H1 (cell line): ENCODE measurements at regions not wholly inside any gene's neighbourhood (a gene's known extent, or its start where the extent isn't known, plus 50 kb on each side); places are given as distances from the start of the nearest gene placed in this dataset.

Experiments
- CTCF ChIA-PET: fragments of 300-600 bp; sonication (Branson Sonifier 250); formaldehyde crosslinking; loops from one replicate; lab custom pipeline; 2021; ENCODE audit not compliant: partially characterized antibody; lab: Charles Lee
- POLR2A ChIA-PET: fragments of 300-600 bp; sonication (Branson Sonifier 250); formaldehyde crosslinking; loops from one replicate; lab custom pipeline; 2021; ENCODE audit warnings: inconsistent platforms; ENCODE audit not compliant: partially characterized antibody; lab: Charles Lee
- DNase-seq, 2 experiments: peaks; one replicate each; pipeline versions ENCODE4 v3.0.0 to v3.0.0-alpha.2; 2010 to 2022; ENCODE audit warnings: low spot score in 2 of 2, low read depth in 1 of 2, mixed read lengths in 1 of 2
- FAIRE-seq: peaks from 2 replicates; lab custom pipeline; 2011; peaks lifted over from hg19 to GRCh38; lab: Jason Lieb, UNC
- H2AFZ ChIP-seq: 2 replicates; pipeline ENCODE4 v1.8.1; 2012; ENCODE audit warnings: low read length, inconsistent platforms
- H2AK5ac ChIP-seq: 2 replicates; pipeline ENCODE4 v1.6.1; 2013; ENCODE audit warnings: low read depth, low read length
- H2BK120ac ChIP-seq: replicated peaks from 2 replicates; pipeline ENCODE3; 2013; ENCODE audit warnings: low read depth, low read length, inconsistent platforms
- H2BK12ac ChIP-seq: 2 replicates; pipeline ENCODE4 v1.6.1; 2013; ENCODE audit warnings: low read depth, low read length
- H2BK15ac ChIP-seq: 2 replicates; pipeline ENCODE4 v1.6.1; 2013; ENCODE audit warnings: low read length
- H2BK20ac ChIP-seq: 2 replicates; pipeline ENCODE4 v1.6.1; 2013; ENCODE audit warnings: low read length
- H2BK5ac ChIP-seq: 2 replicates; pipeline ENCODE4 v1.6.1; 2013; ENCODE audit warnings: low read depth, low read length
- H3K14ac ChIP-seq: 2 replicates; pipeline ENCODE4 v1.6.1; 2013; ENCODE audit warnings: inconsistent platforms; ENCODE audit not compliant: insufficient read length
- H3K18ac ChIP-seq: 2 replicates; pipeline ENCODE4 v1.6.1; 2013; ENCODE audit warnings: low read length; ENCODE audit errors: extremely low read depth
- H3K23ac ChIP-seq: 2 replicates; pipeline ENCODE4 v1.6.1; 2013; ENCODE audit warnings: inconsistent platforms; ENCODE audit not compliant: insufficient read length
- H3K23me2 ChIP-seq: 2 replicates; pipeline ENCODE4 v1.6.1; 2013; ENCODE audit warnings: low read depth, low read length
- H3K27ac ChIP-seq: 2 replicates; pipeline ENCODE4 v1.6.1; 2011; ENCODE audit warnings: low read depth, low read length, inconsistent platforms
- H3K27me3 ChIP-seq, 4 experiments: replicated peaks in 1 of 4; 1 replicate in 1 of 4; 2 replicates in 3 of 4; pipeline versions ENCODE4 v1.6.1 to v1.8.1; 2011 to 2013; ENCODE audit warnings: low read length in 3 of 4, mild to moderate bottlenecking in 3 of 4, inconsistent platforms in 2 of 4, mixed read lengths in 2 of 4, moderate library complexity in 1 of 4; ENCODE audit not compliant: control insufficient read depth in 3 of 4, insufficient read depth in 3 of 4; ENCODE audit errors: extremely low read depth in 1 of 4
- H3K36me3 ChIP-seq, 4 experiments: 2 replicates each; pipeline versions ENCODE4 v1.6.1 to v1.8.1; 2011 to 2013; ENCODE audit warnings: mild to moderate bottlenecking in 4 of 4, low read length in 3 of 4, moderate library complexity in 2 of 4, control low read depth in 1 of 4, inconsistent platforms in 1 of 4; ENCODE audit not compliant: insufficient read depth in 4 of 4, control insufficient read depth in 2 of 4
- H3K4ac ChIP-seq: replicated peaks from 2 replicates; pipeline ENCODE3; 2013; ENCODE audit warnings: low read length, low read depth, mixed read lengths, inconsistent platforms; ENCODE audit not compliant: insufficient read length
- H3K4me1 ChIP-seq, 4 experiments: replicated peaks in 1 of 4; 1 replicate in 1 of 4; 2 replicates in 3 of 4; pipeline versions ENCODE4 v1.6.1 to v1.8.1; 2011 to 2013; ENCODE audit warnings: low read length in 3 of 4, inconsistent platforms in 2 of 4, mixed read lengths in 1 of 4; ENCODE audit not compliant: insufficient read depth in 4 of 4, control insufficient read depth in 3 of 4
- H3K4me2 ChIP-seq, 2 experiments: 2 replicates each; pipeline versions ENCODE4 v1.6.1 to v1.8.1; 2011 to 2013; ENCODE audit warnings: low read depth in 2 of 2, low read length in 2 of 2, control low read depth in 1 of 2, inconsistent platforms in 1 of 2, mild to moderate bottlenecking in 1 of 2; ENCODE audit not compliant: insufficient read depth in 1 of 2
- H3K4me3 ChIP-seq, 4 experiments: fragments of 200-600, 300-600 bp in 1 of 4; sonication (generic), shearing (Covaris generic), sonication (Bioruptor Twin) in 1 of 4; 2 replicates each; pipeline versions ENCODE4 v1.5.1 to v1.8.1; 2011 to 2016; ENCODE audit warnings: low read length in 4 of 4, low read depth in 3 of 4, control low read depth in 2 of 4, inconsistent platforms in 2 of 4, mild to moderate bottlenecking in 2 of 4, mixed read lengths in 1 of 4, moderate library complexity in 1 of 4; ENCODE audit not compliant: insufficient read depth in 2 of 4; ENCODE audit errors: extremely low read depth in 1 of 4
- H3K56ac ChIP-seq: replicated peaks from 2 replicates; pipeline ENCODE3; 2013; ENCODE audit warnings: low read depth, mild to moderate bottlenecking, mixed read lengths, low read length, inconsistent platforms; ENCODE audit not compliant: insufficient read length
- H3K79me1 ChIP-seq: 2 replicates; pipeline ENCODE4 v1.6.1; 2013; ENCODE audit warnings: low read depth, low read length, control low read depth
- H3K79me2 ChIP-seq, 2 experiments: 2 replicates each; pipeline versions ENCODE4 v1.6.1 to v1.8.1; 2012 to 2013; ENCODE audit warnings: low read length in 2 of 2, mild to moderate bottlenecking in 2 of 2, inconsistent platforms in 1 of 2; ENCODE audit not compliant: insufficient read depth in 2 of 2, control insufficient read depth in 1 of 2
- H3K9ac ChIP-seq, 4 experiments: replicated peaks in 1 of 4; 1 replicate in 1 of 4; 2 replicates in 3 of 4; pipeline versions ENCODE4 v1.6.1 to v1.8.1; 2011 to 2013; ENCODE audit warnings: low read depth in 3 of 4, low read length in 3 of 4, control low read depth in 2 of 4, mild to moderate bottlenecking in 2 of 4, moderate library complexity in 2 of 4, inconsistent platforms in 1 of 4; ENCODE audit errors: extremely low read depth in 1 of 4
- H3K9me3 ChIP-seq, 2 experiments: 2 replicates each; pipeline versions ENCODE4 v1.6.1 to v1.8.1; 2012 to 2013; ENCODE audit warnings: mild to moderate bottlenecking in 2 of 2, moderate library complexity in 2 of 2, control low read depth in 1 of 2, inconsistent platforms in 1 of 2, low read depth in 1 of 2, low read length in 1 of 2, mixed read lengths in 1 of 2; ENCODE audit not compliant: insufficient read depth in 2 of 2
- H4K20me1 ChIP-seq, 2 experiments: replicated peaks in 1 of 2; 2 replicates each; pipeline versions ENCODE3 to v1.8.1; 2011 to 2013; ENCODE audit warnings: inconsistent platforms in 2 of 2, low read length in 2 of 2, mild to moderate bottlenecking in 1 of 2; ENCODE audit not compliant: insufficient read depth in 2 of 2, control insufficient read depth in 1 of 2
- H4K5ac ChIP-seq: 2 replicates; pipeline ENCODE4 v1.6.1; 2013; ENCODE audit warnings: low read length, low read depth, mixed read lengths, inconsistent platforms; ENCODE audit not compliant: insufficient read length
- H4K8ac ChIP-seq: 2 replicates; pipeline ENCODE4 v1.8.0; 2013; ENCODE audit warnings: mild to moderate bottlenecking, moderate library complexity, low read length, inconsistent platforms; ENCODE audit not compliant: insufficient read depth; ENCODE audit errors: extremely low read depth
- H4K91ac ChIP-seq: replicated peaks from 2 replicates; pipeline ENCODE3; 2013; ENCODE audit warnings: low read length, mixed read lengths, inconsistent platforms; ENCODE audit not compliant: insufficient read length
- CBX8 ChIP-seq: fragments of 300-800, 300-1000 bp; sonication (generic); IDR thresholded peaks from 2 replicates; pipeline ENCODE4 v1.7.1; 2016; ENCODE audit warnings: low read depth, low read length, borderline replicate concordance
- CHD1 ChIP-seq: IDR thresholded peaks from 2 replicates; pipeline ENCODE4 v1.6.1; 2012; ENCODE audit warnings: low read depth, low read length, improper control_type of control experiment
- GTF2F1 ChIP-seq: IDR thresholded peaks from 2 replicates; pipeline ENCODE4 v1.6.1; 2012; ENCODE audit warnings: low read depth, low read length, improper control_type of control experiment, borderline replicate concordance
- HDAC6 ChIP-seq: IDR thresholded peaks from one replicate; pipeline ENCODE4 v1.7.1; 2012; ENCODE audit warnings: low read depth, mild to moderate bottlenecking, inconsistent platforms, low read length, moderate library complexity
- JUN ChIP-seq: IDR thresholded peaks from 2 replicates; pipeline ENCODE4 v1.6.1; 2011; ENCODE audit warnings: low read depth, mild to moderate bottlenecking, improper control_type of control experiment, low read length
- JUND ChIP-seq: IDR thresholded peaks from 2 replicates; pipeline ENCODE4 v1.6.1; 2011; ENCODE audit warnings: mild to moderate bottlenecking, improper control_type of control experiment, low read length
- POU5F1 ChIP-seq: IDR thresholded peaks from 2 replicates; pipeline ENCODE4 v1.6.1; 2011; ENCODE audit warnings: low read depth, mild to moderate bottlenecking, low read length, moderate library complexity
- RFX5 ChIP-seq: IDR thresholded peaks from 2 replicates; pipeline ENCODE4 v1.6.1; 2011; ENCODE audit warnings: low read depth, low read length, improper control_type of control experiment, borderline replicate concordance
- RNF2 ChIP-seq: fragments of 200-900, 300-1000 bp; sonication (generic); IDR thresholded peaks from 2 replicates; pipeline ENCODE4 v1.7.1; 2016; ENCODE audit warnings: borderline replicate concordance, low read depth, mild to moderate bottlenecking, antibody characterized with exemption, low read length; ENCODE audit not compliant: poor library complexity, severe bottlenecking; ENCODE audit errors: missing control alignments
- SP2 ChIP-seq: IDR thresholded peaks from 2 replicates; pipeline ENCODE4 v1.6.1; 2012; ENCODE audit warnings: mild to moderate bottlenecking, low read length, inconsistent platforms
- SP4 ChIP-seq: IDR thresholded peaks from 2 replicates; pipeline ENCODE4 v1.6.1; 2012; ENCODE audit warnings: low read length, inconsistent platforms
- SRF ChIP-seq: IDR thresholded peaks from 2 replicates; pipeline ENCODE4 v1.6.1; 2011; ENCODE audit warnings: mild to moderate bottlenecking, low read depth, low read length, moderate library complexity
- WGBS, 2 experiments: shearing (Covaris generic) in 1 of 2; methylation state at CpG; one replicate each; pipeline versions ENCODE4 v1.1.6 to v1.1.7; 2013 to 2015; ENCODE audit warnings: low lambda C conversion rate in 2 of 2, mixed read lengths in 2 of 2, inconsistent platforms in 1 of 2, low coverage in 1 of 2, missing lambda C conversion rate in 1 of 2; ENCODE audit not compliant: insufficient replicate concordance in 2 of 2, insufficient coverage in 1 of 2, insufficient read length in 1 of 2; ENCODE audit errors: extremely low coverage in 1 of 2, missing lambda C conversion rate in 1 of 2; 5-methylcytosine and 5-hydroxymethylcytosine counted together
- TF ChIP-seq, protein P1 (sequence below): IDR thresholded peaks from 2 replicates; pipeline ENCODE4 v1.6.1; 2011; ENCODE audit warnings: low read depth, mild to moderate bottlenecking, low read length; ENCODE audit not compliant: insufficient read depth
- TF ChIP-seq, protein P2 (sequence below): IDR thresholded peaks from 2 replicates; pipeline ENCODE4 v1.6.1; 2011; ENCODE audit warnings: low read length, improper control_type of control experiment

- no peak overlapping the region; a peak in 1 of 7 replicates for H3K9ac ChIP-seq
- H2BK5ac ChIP-seq: no peak overlapping the region
- no peak overlapping the region for H2BK12ac ChIP-seq
- 100% methylated on average over 1 of the region's 1 CpG; no CpG with 5 or more reads in 1 of the 2 experiments for WGBS, 2 experiments
- H2BK15ac ChIP-seq: no peak overlapping the region
- H4K20me1 ChIP-seq: no peaks in the 10 kb centered on the region
- no peak overlapping the region for H3K14ac ChIP-seq
- H3K23ac ChIP-seq: no peak overlapping the region
- H2AK5ac ChIP-seq: no peak overlapping the region
- ChIA-PET CTCF (interaction anchor here (1.2 kb wide), 2 partner anchors 15 to 57 kb away, joined by 3 read pairs; no protein-coding TSS in a partner anchor), POLR2A (no interaction called here)
- no peak overlapping the region for H3K4ac ChIP-seq
- H4K5ac ChIP-seq: no peak overlapping the region
- H3K4me1 ChIP-seq: peaks cover 0 to 7% (median 2%) of the 10 kb centered on the region in 4 experiments; a peak in 3 of 7 replicates
- TF ChIP-seq, protein P1, sequence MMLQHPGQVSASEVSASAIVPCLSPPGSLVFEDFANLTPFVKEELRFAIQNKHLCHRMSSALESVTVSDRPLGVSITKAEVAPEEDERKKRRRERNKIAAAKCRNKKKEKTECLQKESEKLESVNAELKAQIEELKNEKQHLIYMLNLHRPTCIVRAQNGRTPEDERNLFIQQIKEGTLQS: no peak
- no peak for TF ChIP-seq SRF
- no peak for TF ChIP-seq RFX5
- TF ChIP-seq CBX8: no peak
- TF ChIP-seq CHD1: no peak
- TF ChIP-seq HDAC6: no peak
- TF ChIP-seq, protein P2, sequence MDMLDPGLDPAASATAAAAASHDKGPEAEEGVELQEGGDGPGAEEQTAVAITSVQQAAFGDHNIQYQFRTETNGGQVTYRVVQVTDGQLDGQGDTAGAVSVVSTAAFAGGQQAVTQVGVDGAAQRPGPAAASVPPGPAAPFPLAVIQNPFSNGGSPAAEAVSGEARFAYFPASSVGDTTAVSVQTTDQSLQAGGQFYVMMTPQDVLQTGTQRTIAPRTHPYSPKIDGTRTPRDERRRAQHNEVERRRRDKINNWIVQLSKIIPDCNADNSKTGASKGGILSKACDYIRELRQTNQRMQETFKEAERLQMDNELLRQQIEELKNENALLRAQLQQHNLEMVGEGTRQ: no peak
- TF ChIP-seq JUN: no peak
- no peak for TF ChIP-seq SP4
- no peak for TF ChIP-seq JUND
- TF ChIP-seq GTF2F1: no peak
- no peak for TF ChIP-seq RNF2
- no peak for TF ChIP-seq POU5F1
- no peak for TF ChIP-seq SP2
- H4K91ac ChIP-seq: no peak overlapping the region
- H3K79me1 ChIP-seq: no peaks in the 10 kb centered on the region
- no peaks in the 10 kb centered on the region for H3K23me2 ChIP-seq
- no peak overlapping the region for H3K18ac ChIP-seq
- H2AFZ ChIP-seq: no peak overlapping the region
- H4K8ac ChIP-seq: no peak overlapping the region
- no peak overlapping the region for H2BK20ac ChIP-seq
- no peak overlapping the region for H3K56ac ChIP-seq
- H3K4me2 ChIP-seq: no peak overlapping the region
- no peak overlapping the region for H3K27ac ChIP-seq
- no peak overlapping the region for H3K4me3 ChIP-seq
- DNase-seq (no peak), FAIRE-seq (no peak)
- H3K36me3 ChIP-seq: no peaks in the 10 kb centered on the region; a peak in 1 of 8 replicates
- H3K27me3 ChIP-seq: no peaks in the 10 kb centered on the region
- H3K79me2 ChIP-seq: no peaks in the 10 kb centered on the region
- no peak overlapping the region for H2BK120ac ChIP-seq
- no peaks in the 10 kb centered on the region for H3K9me3 ChIP-seq
Observed at GRCh38 chr10:121112136-121112535, 261.0 kb downstream of the WDR11 start.
